COLO668 (cell line): ENCODE measurements at regions not wholly inside any gene's neighbourhood (a gene's known extent, or its start where the extent isn't known, plus 50 kb on each side); places are given as distances from the start of the nearest gene placed in this dataset.
A peak's percentile ranks its signal among the peaks of the same experiment; 100 is the strongest.
"Not testable (repeated sequence)": the region's sequence is repeated elsewhere in the genome, so short reads cannot be mapped to it uniquely, and the experiment has no call there.

Source experiments
- DNase-seq: peaks from one replicate; lab custom pipeline; 2025; ENCODE audit not compliant: unreplicated experiment; lab: John Stamatoyannopoulos, UW

DNA sequence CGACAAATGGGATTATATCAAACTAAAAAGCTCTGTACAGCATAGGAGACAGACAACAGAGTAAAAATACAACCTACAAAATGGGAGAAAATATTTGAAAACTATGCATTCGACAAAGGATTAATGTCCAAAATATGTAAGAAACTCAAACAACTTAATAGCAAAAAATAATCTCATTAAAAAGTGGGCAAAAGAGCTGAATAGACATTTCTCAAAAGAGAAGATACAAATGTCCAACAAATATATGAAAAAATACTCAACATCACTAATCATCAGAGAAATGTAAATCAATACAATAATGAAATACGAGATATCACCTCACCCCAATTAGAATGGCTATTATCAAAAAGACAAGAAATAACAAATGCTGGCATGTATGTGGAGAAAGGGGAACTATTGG lies 272.9 kb downstream of the KLHL13 start:
- DNase-seq, result no peak

DNA sequence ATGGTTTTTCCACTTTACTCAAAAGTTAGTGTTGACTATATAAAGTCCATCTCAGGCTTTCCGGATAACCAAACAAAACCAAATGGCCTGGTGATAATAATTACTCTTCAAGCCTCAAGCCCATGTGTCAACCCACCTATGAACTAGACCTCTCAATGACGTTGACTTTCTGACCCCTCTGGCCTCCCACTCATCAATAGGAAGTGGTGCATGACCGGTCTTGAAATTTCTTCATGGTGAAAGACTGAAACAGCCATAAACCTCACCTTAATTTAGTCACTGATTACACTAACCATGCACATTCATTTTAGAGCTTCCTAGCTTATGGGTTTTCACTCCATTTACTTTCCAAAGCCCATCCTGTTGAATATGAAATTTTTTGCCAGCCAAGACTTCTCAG lies 276.0 kb downstream of the KLHL13 start:
- no peak for DNase-seq

DNA sequence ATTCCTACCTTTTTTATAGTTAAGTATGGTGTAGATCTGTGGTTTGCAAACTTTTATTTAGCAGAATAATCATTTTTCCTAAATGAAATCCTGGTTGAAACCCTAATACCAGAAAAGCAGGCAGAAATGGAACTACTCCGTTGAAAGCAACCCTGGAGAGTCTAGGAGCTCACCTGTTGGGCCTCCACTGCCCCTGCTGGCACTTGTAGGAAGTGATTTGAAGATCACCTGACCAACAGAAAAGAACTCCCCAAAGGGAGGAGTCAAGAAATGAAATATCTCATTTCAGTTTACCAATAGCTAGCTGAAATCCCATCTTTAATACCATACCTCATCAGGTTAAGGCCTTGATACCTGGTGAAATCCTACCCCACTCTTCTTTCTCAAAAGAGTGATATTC lies 277.1 kb downstream of the KLHL13 start:
- DNase-seq, result peak; percentile 2

DNA sequence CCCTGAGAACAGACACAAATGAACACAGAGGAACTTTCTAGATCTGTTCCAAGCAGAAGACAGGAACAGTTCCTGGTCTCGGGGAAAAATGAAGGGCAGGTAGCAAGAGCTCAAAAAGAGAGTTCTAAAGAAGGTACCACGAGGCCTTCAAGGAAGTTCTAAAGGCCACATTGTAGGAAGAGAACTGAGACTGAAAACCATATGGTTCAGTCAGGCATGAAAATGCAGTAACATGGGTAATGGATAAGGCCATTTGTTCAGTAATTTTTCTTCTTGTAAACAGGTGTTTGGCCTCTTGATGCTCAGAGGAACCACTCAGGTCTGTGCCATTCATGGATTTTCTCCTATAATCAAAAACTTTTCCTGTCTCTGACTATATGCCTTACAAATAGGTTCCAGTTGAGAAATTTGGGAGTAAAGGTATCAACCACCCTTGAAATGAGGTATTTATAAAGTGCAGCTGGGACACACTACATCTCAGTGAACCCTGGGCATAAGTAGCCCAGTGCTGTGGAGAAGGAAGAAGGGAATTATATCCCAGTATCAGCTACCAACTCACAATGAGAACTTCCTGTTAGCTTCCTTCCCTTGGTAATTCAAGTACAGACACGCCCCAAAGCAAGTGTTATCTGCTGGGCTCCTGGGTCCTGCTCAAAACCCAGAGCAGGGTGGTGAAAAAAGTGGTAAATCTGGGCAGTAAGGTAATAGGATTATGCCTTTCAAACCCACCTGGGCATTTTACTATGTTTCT lies 277.9 kb downstream of the KLHL13 start:
- DNase-seq, result no peak

DNA sequence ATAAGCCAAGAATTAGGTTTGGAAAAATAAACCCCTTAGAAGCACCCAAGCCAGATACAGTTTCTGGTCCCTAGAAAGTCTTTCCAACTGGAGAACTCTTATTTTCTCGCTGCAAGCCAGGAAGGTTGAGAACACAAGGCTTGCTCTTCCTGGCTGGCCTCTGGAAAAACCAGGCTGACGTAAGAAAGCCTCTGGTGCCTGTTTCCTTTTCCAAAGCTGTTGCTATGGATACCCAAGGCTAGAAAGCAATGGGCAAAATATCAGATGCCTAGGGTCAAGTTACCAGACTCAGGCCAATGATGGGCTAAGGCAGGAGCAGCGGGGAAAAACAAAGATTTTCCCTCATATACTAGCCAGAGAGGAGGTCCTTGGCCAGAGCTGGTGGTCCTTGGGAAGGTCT lies 281.6 kb downstream of the KLHL13 start:
- no peak for DNase-seq

DNA sequence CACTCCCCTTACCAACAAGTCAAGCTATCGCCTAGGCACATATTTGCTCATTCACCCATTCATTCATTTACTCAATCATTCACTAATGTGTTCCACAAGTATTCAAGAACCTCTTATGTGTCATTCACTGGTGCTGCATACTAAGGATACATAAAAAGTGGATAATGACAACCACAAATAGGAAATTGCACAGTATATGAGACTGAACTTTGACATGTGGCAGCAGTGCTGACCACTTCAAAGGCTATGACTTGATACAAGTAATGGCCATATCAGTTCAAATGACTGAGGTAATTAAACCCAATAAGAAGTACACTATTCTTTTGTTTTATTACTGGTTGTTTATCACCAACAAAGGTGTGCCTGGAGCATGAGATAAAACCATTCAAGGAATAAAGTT lies 282.5 kb downstream of the KLHL13 start:
- no peak for DNase-seq

DNA sequence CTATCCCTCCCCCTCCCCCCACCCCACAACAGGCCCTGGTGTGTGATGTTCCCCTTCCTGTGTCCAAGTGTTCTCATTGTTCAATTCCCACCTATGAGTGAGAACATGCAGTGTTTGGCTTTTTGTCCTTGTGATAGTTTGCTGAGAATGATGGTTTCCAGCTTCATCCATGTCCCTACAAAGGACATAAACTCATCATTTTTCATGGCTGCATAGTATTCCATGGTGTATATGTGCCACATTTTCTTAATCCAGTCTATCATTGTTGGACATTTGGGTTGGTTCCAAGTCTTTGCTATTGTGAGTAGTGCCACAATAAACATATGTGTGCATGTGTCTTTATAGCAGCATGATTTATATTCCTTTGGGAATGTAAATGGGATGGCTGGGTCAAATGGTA lies 295.1 kb downstream of the KLHL13 start:
- not testable (repeated sequence) for DNase-seq

DNA sequence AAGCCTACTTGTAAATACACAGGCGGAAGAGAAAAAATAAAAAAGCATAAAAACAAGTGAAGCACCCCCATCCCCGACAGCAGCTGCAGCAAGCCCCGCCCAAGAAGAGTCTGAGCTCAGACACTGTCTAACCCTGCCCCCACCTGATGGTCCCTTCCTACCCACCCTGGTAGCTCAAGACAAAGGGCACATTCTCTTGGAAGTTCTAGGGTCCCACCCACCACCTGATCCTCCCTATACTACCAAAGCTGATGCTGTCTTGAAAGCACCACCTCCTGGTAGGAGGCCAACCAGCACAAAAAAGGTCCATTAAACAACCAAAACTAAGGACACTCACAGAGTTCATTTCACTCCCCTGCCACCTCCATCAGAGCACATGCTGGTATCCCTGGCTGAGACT lies 308.2 kb downstream of the KLHL13 start:
- no peak for DNase-seq

DNA sequence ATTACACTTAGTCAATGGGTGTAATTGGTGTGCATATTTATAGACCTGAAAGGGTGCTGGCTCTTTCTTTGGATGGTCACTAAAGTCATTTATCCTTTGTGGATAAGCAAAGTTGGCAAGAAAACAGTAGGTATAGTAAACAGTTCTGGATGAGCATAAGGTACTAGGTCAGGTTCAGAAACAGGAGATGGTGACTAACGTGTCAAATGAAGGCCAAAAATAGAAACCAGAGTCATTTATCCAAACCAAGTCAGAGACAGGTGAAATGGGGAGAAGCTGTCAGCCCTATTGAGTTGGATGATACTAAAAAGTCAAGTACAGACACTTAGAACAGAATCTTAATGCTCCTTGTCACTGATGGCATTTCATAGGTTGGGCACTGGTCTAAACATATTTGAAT lies 313.1 kb downstream of the KLHL13 start:
- no peak for DNase-seq

DNA sequence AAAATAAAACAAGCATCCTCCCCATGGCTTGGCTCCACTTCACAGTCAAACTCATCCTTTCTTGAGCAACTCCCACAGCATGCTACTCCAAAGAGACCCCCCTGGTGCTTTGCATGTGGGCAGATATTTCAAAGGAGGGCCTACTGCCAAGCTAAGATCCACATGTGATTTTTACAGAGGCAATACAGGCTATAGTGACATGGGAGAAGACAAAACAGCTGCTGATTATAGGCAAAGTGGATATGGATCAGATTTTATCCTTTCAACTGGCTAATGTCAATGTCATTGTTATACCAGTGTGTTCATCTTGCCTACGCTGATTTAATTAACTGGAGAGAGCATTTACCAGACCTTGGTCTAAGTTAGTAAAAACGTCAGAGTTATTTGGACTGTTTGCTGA lies 328.3 kb downstream of the KLHL13 start:
- no peak for DNase-seq

DNA sequence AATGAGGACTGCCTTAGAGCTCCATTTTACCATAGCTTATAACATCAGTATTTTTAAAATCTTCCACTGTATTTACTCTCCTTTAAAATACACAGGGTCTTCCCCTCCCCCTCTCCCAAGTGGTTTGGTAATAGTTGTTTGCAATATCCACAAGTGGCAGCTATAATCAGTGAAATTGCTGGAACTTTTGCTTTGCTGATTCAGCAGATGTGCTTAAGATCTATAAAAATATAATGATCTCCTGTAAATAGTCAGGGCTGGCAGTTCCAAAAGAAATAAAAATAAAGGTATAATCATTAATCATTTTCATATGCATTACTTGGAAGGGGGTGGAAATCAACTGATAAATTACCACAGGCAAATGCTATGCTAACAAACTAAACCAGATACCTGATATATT lies 345.2 kb downstream of the KLHL13 start:
- no peak for DNase-seq

DNA sequence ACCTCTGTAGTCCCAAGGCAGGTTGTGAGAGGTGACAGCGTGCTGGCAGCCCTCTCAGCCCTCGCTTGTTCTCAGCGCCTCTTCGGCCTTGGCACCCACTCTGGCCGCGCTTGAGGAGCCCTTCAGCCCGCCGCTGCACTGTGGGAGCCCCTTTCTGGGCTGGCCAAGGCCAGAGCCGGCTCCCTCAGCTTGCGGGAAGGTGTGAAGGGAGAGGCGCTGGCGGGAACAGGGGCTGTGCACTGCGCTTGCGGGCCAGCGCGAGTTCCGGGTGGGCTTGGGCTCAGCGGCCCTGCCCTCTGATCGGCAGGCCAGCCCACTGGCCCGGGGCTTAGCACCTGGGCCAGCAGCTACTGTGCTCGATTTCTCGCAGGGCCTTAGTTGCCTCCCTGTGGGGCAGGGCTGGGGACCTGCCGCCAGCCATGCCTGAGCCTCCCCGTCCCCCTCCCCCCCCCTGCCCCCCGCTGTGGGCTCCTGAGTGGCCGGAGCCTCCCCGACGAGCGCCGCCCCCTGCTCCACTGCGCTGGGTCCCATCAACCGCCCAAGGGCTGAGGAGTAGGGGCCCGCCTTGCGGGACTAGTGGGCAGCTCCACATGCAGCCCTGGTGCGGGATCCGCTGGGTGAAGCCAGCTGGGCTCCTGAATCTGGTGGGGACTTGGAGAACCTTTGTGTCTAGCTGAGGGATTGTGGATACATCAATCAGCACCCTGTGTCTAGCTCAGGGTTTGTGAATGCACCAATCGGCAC lies 347.6 kb downstream of the KLHL13 start:
- DNase-seq, result no peak

DNA sequence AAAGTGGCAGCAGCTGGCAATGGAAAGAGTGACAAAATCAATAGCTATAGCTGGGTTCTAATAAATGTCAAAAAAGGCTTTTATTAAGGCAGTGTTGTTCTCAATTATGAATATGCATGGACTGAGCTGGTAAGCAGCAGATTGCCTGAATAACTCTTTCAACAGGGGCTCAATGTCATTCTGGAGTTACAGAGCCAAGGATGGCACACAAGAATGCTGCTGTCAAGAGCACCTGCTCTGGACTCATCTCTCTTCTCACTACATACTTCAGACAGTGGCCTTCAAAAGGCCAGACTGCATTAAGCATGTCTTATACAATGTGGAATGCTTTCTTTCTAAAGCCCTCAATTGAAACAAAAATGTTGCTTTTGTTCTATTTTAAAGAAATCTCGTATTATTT lies 351.4 kb downstream of the KLHL13 start:
- DNase-seq, result no peak

DNA sequence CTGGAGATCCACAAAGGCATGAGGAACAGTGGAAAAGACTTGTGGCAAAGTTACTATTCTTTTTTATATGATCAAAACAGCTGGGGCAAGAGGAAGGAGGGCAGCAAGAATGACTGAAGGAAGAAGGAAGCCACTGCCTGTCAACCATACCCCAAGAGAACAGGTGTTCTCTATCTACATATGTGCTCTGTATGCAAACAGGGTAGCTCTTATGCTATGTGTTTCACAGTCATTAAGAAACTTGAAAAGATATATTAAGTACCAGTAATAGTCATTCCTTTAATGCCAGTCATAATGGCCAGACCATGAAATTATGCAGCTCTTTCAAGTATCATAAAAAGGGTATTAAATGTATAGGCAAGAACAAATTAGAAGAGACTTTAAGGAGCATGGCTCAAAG lies 363.9 kb downstream of the KLHL13 start:
- DNase-seq, result no peak

DNA sequence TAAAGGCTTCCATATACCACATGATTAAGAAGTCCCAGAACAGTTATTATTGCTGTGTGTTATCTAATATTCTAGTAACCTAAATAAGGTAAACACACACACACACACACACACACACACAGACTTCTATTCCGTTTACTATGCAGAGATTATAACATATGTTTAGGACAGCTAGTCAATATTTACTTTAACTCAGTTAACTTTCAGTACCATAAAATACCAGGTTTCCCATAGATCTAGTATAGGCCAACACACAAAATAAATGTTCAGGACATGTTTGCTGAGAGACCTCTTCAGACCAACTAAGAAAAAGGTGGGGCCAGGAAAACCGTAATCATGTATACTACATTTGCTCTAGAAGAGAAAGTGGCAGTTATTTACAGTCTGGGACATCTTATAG lies 365.5 kb downstream of the KLHL13 start:
- DNase-seq, result no peak

DNA sequence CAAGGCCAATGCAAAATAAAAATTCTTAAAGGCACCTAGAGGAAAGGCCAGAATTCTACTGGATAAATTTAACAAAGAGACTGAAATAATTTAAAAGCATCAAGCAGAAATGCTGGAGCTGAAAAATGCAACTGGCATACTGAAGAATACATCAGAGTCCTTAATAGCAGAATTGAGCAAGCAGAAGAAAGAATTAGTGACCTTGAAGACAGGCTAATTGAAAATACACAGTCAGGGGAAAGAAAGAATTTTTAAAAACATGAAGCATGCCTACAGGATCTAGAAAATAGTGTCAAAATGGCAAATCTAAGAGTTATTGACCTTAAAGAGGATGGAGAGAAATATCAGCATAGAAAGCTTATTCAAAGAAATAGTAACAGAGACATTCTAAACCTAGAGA lies 371.7 kb downstream of the KLHL13 start:
- DNase-seq, result no peak

DNA sequence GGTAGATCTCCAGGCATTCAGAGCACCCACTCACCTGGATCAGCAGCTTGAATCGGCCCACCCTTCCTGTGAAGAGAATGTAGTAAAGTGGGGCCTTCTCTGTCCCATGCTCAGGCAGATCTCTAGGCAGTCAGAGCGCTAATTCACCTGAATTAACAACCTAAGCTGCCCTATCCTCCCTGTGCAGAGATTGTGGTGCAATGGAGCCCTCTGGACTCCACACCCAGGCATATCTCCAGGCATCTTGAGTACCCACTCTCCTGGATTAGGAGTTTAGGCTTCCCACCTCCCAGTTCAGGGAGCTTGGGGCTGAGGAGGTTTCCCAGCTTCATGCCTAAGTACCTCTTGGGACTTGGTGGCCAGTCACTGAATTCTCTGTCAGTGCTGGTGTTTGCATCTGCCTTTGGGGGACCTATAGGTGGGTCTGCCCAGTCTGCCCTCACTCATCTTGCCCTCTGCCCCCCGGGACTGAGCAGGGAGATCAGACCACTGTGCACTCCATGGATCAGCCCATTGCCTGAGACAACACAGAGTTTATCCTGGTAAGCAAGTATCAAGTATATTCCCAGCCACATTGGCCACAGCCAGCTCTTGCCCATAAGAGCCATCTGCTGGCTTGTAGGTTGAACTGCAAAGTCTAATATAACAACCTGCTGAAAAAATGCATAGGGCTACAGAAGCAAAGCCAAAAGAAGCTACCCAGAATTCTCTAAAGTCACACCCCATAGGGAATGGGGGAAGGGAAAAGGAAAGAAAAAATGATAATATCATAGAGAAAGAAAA lies 372.9 kb downstream of the KLHL13 start:
- DNase-seq, result no peak

DNA sequence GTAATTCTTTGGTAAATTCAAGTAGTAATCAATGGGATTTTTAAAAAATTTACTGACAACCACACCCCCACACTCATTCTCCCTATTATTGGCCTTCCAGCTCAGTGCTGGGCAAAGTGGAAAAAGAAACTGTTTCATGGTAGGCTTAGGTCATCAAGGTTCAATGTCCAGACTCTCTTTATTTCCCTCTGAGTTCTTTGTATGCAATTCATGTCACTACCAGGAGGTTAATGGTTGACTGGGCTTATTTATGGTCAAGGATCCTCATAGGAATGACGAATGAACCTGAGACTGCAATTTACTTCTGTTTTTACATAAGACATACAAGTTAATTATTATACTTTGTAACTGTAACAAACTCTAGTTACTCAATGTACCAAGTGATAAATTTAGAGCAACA lies 403.2 kb downstream of the KLHL13 start:
- no peak for DNase-seq

DNA sequence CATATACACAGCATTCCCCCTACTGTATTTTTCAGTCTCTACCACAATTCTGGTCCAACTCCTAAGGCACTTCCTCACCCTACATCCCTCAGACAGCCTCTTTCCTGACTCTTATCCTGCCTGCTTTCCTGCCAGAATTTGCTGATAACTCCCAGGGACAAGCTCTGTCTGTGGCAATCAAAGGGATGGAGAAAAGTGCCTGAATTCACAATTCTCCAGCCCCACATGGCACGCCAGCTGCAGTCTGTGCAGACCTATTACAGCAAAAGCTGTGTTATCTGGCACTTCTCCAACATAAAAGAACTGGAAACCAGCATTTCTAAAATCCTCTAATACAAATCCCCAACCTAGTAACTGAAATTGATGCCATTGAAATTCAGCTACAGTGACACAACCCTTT lies 404.8 kb downstream of the KLHL13 start:
- DNase-seq, result no peak

DNA sequence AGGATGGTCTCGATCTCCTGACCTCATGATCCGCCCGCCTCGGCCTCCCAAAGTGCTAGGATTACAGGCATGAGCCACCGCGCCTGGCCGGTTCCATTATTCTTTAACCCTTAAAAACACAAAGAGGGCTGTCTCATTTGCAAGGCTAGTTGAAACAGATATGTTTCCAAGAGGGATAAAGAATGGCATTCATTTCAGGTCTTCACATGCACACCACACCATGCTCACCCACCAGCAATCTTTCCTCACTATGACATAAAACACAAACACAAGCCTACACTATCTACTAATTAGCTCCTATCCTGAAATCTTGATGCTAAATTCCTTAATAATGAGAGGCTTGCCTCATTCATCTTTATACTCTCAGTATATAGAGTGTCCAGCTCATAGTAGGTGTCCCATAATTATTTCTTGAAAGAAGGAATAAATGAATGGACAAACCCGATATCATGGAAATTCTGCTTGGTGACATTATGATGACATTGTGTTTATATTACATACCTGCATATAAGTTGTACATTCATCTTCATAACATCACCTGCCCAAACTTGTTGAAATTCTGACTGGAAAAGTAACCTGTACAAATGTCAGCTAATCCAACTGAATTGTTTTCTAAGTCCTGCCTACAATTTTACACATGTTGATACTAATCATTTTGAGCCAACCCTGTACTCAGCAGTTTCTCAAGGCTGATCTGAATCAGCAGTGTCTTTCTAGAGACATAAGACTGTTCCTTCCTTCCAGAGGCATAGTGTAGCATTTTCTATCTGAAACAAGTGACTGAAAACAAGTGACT lies 408.5 kb downstream of the KLHL13 start:
- no peak for DNase-seq

DNA sequence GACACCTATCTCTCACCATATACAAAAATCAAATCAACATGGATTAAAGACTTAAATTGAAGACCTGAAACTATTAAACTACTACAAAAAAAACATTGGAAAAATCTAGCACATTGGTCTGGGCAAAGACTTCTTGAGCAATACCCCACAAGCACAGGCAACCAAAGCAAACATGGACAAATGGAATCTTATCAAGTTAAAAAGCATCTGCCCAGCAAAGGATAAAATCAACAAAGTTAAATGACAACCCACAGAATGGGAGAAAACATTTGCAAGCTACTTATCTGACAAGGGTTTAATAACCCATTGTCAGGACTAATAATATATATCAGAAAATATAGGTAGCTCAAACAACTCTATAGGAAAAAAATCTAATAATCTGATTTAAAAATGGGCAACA lies 415.6 kb downstream of the KLHL13 start:
- no peak for DNase-seq
